ENCODE measurements at regions not wholly inside any gene's neighbourhood (a gene's known extent, or its start where the extent isn't known, plus 50 kb on each side); places are given as distances from the start of the nearest gene placed in this dataset.

DNA sequence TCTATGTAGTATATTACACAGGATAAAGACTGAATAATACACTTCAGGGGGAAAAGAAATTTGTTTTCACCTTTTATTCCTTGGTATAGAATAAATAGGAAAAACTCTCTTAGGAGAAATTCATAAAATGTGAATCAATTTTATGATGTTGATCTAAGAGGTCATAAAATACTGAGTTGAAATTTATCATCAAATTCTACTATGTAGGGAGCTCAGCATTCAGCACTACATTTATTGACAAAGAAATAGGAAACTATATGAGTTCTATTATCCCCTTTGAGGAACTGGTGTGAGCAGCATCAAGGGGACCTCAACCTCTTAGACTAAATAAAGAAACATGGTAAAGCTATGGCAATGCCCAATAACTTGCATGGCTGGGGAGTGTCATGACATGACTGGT is 348.2 kb upstream of the SMIM31 start:
- ATAC-seq: no peak
- H3K36me3 ChIP-seq: no peaks in the 10 kb centered on the region
- no peaks in the 10 kb centered on the region for H3K4me1 ChIP-seq
- no peaks in the 10 kb centered on the region for H3K27me3 ChIP-seq
- intact Hi-C loops (cut with DNase I): no loop called here
- no peak for DNase-seq
- no peak overlapping the region for H3K4me3 ChIP-seq
- TF ChIP-seq CTCF (IDR thresholded peaks at IDR 0.05): no peak
- peaks cover 0 to 3% (median 0%) of the 10 kb centered on the region in 11 donors for H3K9me3 ChIP-seq
- H3K27ac ChIP-seq: no peak overlapping the region

DNA sequence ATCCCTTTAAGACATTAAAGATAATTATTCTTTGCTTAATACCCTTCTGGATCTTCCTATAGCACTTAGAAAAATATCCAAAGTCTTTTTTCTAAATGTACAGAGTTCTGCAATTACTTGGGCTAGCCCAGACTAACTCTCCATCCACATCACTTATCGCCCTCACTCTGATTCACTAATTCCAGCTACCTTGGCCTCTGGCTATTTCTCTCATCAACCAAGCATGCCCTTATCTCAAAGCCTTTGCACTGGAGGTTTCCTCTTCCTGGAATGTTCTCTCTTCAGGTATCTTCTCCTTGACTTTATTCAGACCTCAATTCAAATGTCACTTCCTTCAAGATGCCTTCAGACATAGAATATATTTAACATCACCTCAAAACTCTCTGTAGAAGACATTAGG is 345.1 kb upstream of the SMIM31 start:
- Histone ChIP-seq H3K27ac (no peak overlapping the region), H3K4me3 (no peak overlapping the region), H3K36me3 (no peaks in the 10 kb centered on the region), H3K4me1 (no peaks in the 10 kb centered on the region), H3K27me3 (no peaks in the 10 kb centered on the region), H3K9me3 (peaks cover 0 to 8% (median 3%) of the 10 kb centered on the region in 11 donors)
- intact Hi-C loops (cut with DNase I): no loop called here
- no peak for ATAC-seq
- no peak for DNase-seq
- no peak for TF ChIP-seq CTCF (IDR thresholded peaks at IDR 0.05)
- 83 to 85% methylated on average over 1 of the region's 1 CpG for WGBS, 2 donors

DNA sequence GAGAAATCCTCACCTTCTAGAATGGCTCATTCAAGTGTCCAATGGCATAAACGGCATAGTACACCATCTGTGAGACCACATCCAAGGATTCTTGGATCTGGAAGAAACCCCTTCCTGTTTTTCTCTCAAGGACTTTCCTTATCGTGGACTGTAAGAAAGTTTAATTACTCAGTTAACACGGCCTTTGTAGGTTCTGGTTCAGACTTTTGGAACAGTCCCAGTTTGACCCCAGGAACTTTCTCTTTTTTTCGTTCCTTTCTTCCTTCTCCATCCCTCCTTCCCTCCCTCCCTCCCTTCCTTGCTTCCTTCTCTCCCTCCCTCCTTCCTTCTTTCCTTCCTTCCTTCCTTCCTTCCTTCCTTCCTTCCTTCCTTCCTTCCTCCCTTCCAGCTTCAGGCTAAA is 343.5 kb upstream of the SMIM31 start:
- WGBS, 2 donors: 67 to 68% methylated on average over 4 of the region's 4 CpGs
- Histone ChIP-seq H3K36me3 (no peaks in the 10 kb centered on the region), H3K9me3 (peaks cover 0 to 8% (median 3%) of the 10 kb centered on the region in 11 donors), H3K27ac (no peak overlapping the region), H3K27me3 (no peaks in the 10 kb centered on the region), H3K4me3 (no peak overlapping the region), H3K4me1 (no peaks in the 10 kb centered on the region)
- DNase-seq (no peak), ATAC-seq (no peak)
- intact Hi-C loops (cut with DNase I): no loop called here
- TF ChIP-seq CTCF (IDR thresholded peaks at IDR 0.05): no peak

- H3K36me3 ChIP-seq: no peaks in the 10 kb centered on the region
- no peaks in the 10 kb centered on the region for H3K4me1 ChIP-seq
- 74 to 82% methylated on average over 1 of the region's 1 CpG for WGBS, 2 donors
- H3K9me3 ChIP-seq: peaks cover 0 to 11% (median under 1%) of the 10 kb centered on the region in 11 donors
- intact Hi-C loops (cut with DNase I): no loop called here
- no peaks in the 10 kb centered on the region for H3K27me3 ChIP-seq
- no peak for DNase-seq
- TF ChIP-seq CTCF (IDR thresholded peaks at IDR 0.05): no peak
- no peak overlapping the region for H3K4me3 ChIP-seq
- no peak overlapping the region for H3K27ac ChIP-seq
- no peak for ATAC-seq
These were observed 341.7 kb upstream of the SMIM31 start for GRCh38 chr4:164412246-164412645.

- Histone ChIP-seq H3K36me3 (no peaks in the 10 kb centered on the region), H3K27ac (no peak overlapping the region), H3K27me3 (no peaks in the 10 kb centered on the region), H3K4me3 (no peak overlapping the region), H3K4me1 (no peaks in the 10 kb centered on the region), H3K9me3 (peaks cover 0 to 21% (median 4%) of the 10 kb centered on the region in 11 donors)
- WGBS, 2 donors: 71 to 80% methylated on average over 2 of the region's 2 CpGs
- intact Hi-C loops (cut with DNase I): no loop called here
- ATAC-seq (no peak), DNase-seq (no peak)
- no peak for TF ChIP-seq CTCF (IDR thresholded peaks at IDR 0.05)
These were observed 340.2 kb upstream of the SMIM31 start for GRCh38 chr4:164413743-164414142.
